ENCODE measurements at regions not wholly inside any gene's neighbourhood (a gene's known extent, or its start where the extent isn't known, plus 50 kb on each side); places are given as distances from the start of the nearest gene placed in this dataset.

DNA sequence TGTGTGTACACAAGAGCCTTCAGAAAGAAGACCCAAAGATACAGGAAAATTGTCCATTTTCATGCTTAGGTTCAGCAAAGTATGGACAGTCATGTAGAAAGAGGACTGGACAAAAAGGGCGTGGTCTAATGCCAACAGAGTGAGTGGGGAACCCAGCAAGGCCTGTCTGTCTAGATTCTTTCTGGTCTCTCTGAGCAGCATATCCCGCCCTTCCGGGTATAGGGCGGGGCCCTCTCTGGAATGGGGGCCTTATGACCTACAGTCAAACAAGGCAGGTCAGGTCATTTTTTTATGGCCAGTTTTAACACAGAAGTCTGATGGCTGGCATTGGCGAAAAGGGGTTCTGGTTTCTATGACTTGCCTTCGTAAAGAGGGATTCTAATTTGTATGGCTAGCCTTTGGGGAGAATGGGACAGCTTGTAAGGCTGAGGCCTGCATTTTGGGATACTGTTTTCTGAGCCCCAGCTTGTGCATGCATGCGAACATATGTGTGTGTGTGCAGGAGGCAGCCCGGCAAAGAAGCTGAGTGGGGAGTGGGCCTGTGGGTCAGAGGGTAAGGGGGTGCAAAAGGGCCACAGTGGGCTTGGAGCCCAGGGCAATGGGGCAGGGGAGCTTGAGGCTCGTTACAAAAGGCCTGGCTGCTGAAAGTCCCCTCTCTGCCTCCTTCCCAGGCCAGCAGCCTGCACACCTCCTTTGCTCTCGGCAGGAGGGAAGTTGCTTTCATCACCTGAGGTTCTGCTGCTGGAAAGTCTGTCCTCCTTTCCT is 130.5 kb upstream of the B3GAT1 start:
- TF ChIP-seq, protein P1, sequence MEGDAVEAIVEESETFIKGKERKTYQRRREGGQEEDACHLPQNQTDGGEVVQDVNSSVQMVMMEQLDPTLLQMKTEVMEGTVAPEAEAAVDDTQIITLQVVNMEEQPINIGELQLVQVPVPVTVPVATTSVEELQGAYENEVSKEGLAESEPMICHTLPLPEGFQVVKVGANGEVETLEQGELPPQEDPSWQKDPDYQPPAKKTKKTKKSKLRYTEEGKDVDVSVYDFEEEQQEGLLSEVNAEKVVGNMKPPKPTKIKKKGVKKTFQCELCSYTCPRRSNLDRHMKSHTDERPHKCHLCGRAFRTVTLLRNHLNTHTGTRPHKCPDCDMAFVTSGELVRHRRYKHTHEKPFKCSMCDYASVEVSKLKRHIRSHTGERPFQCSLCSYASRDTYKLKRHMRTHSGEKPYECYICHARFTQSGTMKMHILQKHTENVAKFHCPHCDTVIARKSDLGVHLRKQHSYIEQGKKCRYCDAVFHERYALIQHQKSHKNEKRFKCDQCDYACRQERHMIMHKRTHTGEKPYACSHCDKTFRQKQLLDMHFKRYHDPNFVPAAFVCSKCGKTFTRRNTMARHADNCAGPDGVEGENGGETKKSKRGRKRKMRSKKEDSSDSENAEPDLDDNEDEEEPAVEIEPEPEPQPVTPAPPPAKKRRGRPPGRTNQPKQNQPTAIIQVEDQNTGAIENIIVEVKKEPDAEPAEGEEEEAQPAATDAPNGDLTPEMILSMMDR (IDR thresholded peaks at IDR 0.05): no peak
- TF ChIP-seq POLR2A (IDR thresholded peaks at IDR 0.05): no peak

All from right lobe of liver (tissue), 4 donors.